Ishikawa (cell line): ENCODE measurements at regions not wholly inside any gene's neighbourhood (a gene's known extent, or its start where the extent isn't known, plus 50 kb on each side); places are given as distances from the start of the nearest gene placed in this dataset.

Experiments used
- CEBPB ChIP-seq: IDR thresholded peaks from 2 replicates; pipeline ENCODE4 v1.6.1; 2012
- CREB1 ChIP-seq: IDR thresholded peaks from 2 replicates; pipeline ENCODE4 v1.6.1; 2012; ENCODE audit warnings: low read depth
- EGR1 ChIP-seq: IDR thresholded peaks from 2 replicates; pipeline ENCODE4 v1.6.1; 2012
- EP300 ChIP-seq: IDR thresholded peaks from 2 replicates; pipeline ENCODE4 v1.6.1; 2012; ENCODE audit warnings: borderline replicate concordance
- FOXM1 ChIP-seq: IDR thresholded peaks from 2 replicates; pipeline ENCODE4 v1.6.1; 2012; ENCODE audit warnings: low read depth, borderline replicate concordance
- MAX ChIP-seq: IDR thresholded peaks from 2 replicates; pipeline ENCODE4 v1.6.1; 2012
- NFIC ChIP-seq: IDR thresholded peaks from 2 replicates; pipeline ENCODE4 v1.6.1; 2012
- RAD21 ChIP-seq: IDR thresholded peaks from 2 replicates; pipeline ENCODE4 v1.6.1; 2012; ENCODE audit warnings: low read depth
- REST ChIP-seq: IDR thresholded peaks from 2 replicates; pipeline ENCODE4 v1.6.1; 2012; ENCODE audit warnings: low read depth, mild to moderate bottlenecking
- TAF1 ChIP-seq: IDR thresholded peaks from 2 replicates; pipeline ENCODE4 v1.6.1; 2012; ENCODE audit warnings: low read depth, mild to moderate bottlenecking
- TCF12 ChIP-seq: IDR thresholded peaks from 2 replicates; pipeline ENCODE4 v1.6.1; 2012; ENCODE audit warnings: low read depth
- TEAD4 ChIP-seq: IDR thresholded peaks from 2 replicates; pipeline ENCODE4 v1.6.1; 2012
- USF1 ChIP-seq: IDR thresholded peaks from 2 replicates; pipeline ENCODE4 v1.6.1; 2012
- YY1 ChIP-seq: IDR thresholded peaks from 2 replicates; pipeline ENCODE4 v1.6.1; 2012; ENCODE audit warnings: low read depth
- ZBTB7A ChIP-seq: IDR thresholded peaks from 2 replicates; pipeline ENCODE4 v1.6.1; 2012; ENCODE audit warnings: low read depth

- TF ChIP-seq EP300 (no peak), MAX (no peak)
Observed at GRCh38 chr12:90292183-90292582, 583.5 kb upstream of the ATP2B1 start.

- TF ChIP-seq YY1: no peak
- no peak for TF ChIP-seq ZBTB7A
- TF ChIP-seq REST: no peak
- no peak for TF ChIP-seq EGR1
- no peak for TF ChIP-seq MAX
- TF ChIP-seq CREB1: no peak
- no peak for TF ChIP-seq RAD21
- TF ChIP-seq CEBPB: no peak
- TF ChIP-seq NFIC: no peak
- no peak for TF ChIP-seq TCF12
- TF ChIP-seq TEAD4: no peak
- no peak for TF ChIP-seq FOXM1
- no peak for TF ChIP-seq TAF1
- no peak for TF ChIP-seq EP300
- TF ChIP-seq USF1: no peak
Observed at GRCh38 chr12:90290980-90291975, 582.6 kb upstream of the ATP2B1 start.

GRCh38 chr12:90287585-90287984, 578.9 kb upstream of the ATP2B1 start:
- TF ChIP-seq FOXM1: no peak
- no peak for TF ChIP-seq CREB1
- no peak for TF ChIP-seq RAD21
- TF ChIP-seq CEBPB: no peak
- TF ChIP-seq TAF1: no peak
- no peak for TF ChIP-seq TCF12
- TF ChIP-seq MAX: no peak
- no peak for TF ChIP-seq NFIC
- TF ChIP-seq USF1: no peak
- no peak for TF ChIP-seq YY1
- no peak for TF ChIP-seq ZBTB7A
- no peak for TF ChIP-seq REST
- no peak for TF ChIP-seq EGR1
- no peak for TF ChIP-seq EP300
- TF ChIP-seq TEAD4: no peak

GRCh38 chr12:90281154-90281868, 572.7 kb upstream of the ATP2B1 start:
- TF ChIP-seq EGR1: no peak
- TF ChIP-seq EP300: no peak
- no peak for TF ChIP-seq CREB1
- no peak for TF ChIP-seq TCF12
- TF ChIP-seq USF1: no peak
- TF ChIP-seq YY1: no peak
- TF ChIP-seq FOXM1: no peak
- TF ChIP-seq CEBPB: no peak
- no peak for TF ChIP-seq REST
- no peak for TF ChIP-seq ZBTB7A
- TF ChIP-seq TAF1: no peak
- no peak for TF ChIP-seq MAX
- TF ChIP-seq RAD21: no peak
- no peak for TF ChIP-seq TEAD4
- TF ChIP-seq NFIC: no peak
